H1 (cell line): ENCODE measurements at regions not wholly inside any gene's neighbourhood (a gene's known extent, or its start where the extent isn't known, plus 50 kb on each side); places are given as distances from the start of the nearest gene placed in this dataset.
A peak's percentile ranks its signal among the peaks of the same experiment; 100 is the strongest.

ENCODE experiments used
- EZH2 ChIP-seq: fragments of 200-600 bp; sonication (generic); IDR thresholded peaks from 2 replicates; pipeline ENCODE4 v1.7.1; 2012; ENCODE audit warnings: low read depth, mild to moderate bottlenecking, moderate library complexity, low read length, inconsistent platforms; ENCODE audit not compliant: severe bottlenecking
- GABPA ChIP-seq: IDR thresholded peaks from 2 replicates; pipeline ENCODE4 v1.6.1; 2011; ENCODE audit warnings: mild to moderate bottlenecking, low read length, moderate library complexity, borderline replicate concordance; ENCODE audit not compliant: insufficient read depth
- MAFK ChIP-seq: IDR thresholded peaks from 2 replicates; pipeline ENCODE4 v1.6.1; 2012; ENCODE audit warnings: low read depth, mild to moderate bottlenecking, improper control_type of control experiment, low read length
- POLR2A ChIP-seq, 2 experiments: IDR thresholded peaks; 1 replicate in 1 of 2; 2 replicates in 1 of 2; pipeline ENCODE4 v1.6.1; 2011; ENCODE audit warnings: low read depth in 2 of 2, low read length in 2 of 2, mild to moderate bottlenecking in 2 of 2; ENCODE audit errors: control extremely low read depth in 1 of 2
- RAD21 ChIP-seq, 2 experiments: IDR thresholded peaks in 1 of 2; conservative IDR thresholded peaks in 1 of 2; 2 replicates each; pipeline ENCODE4 v1.6.1; 2011; ENCODE audit warnings: low read depth in 2 of 2, low read length in 2 of 2, improper control_type of control experiment in 1 of 2, inconsistent platforms in 1 of 2, mild to moderate bottlenecking in 1 of 2, moderate library complexity in 1 of 2
- SP1 ChIP-seq: IDR thresholded peaks from 2 replicates; pipeline ENCODE4 v1.6.1; 2011; ENCODE audit warnings: low read depth, low read length
- YY1 ChIP-seq: IDR thresholded peaks from 2 replicates; pipeline ENCODE4 v1.6.1; 2011; ENCODE audit warnings: low read depth, mild to moderate bottlenecking, low read length
- ZNF274 ChIP-seq: IDR thresholded peaks from 2 replicates; pipeline ENCODE4 v1.7.0; 2012; ENCODE audit warnings: low read length, borderline replicate concordance; ENCODE audit errors: extremely low read depth
- TF ChIP-seq, protein P1 (sequence below), 3 experiments: IDR thresholded peaks; 1 replicate in 2 of 3; 2 replicates in 1 of 3; pipeline versions ENCODE4 v1.5.1 to v1.6.1; 2011; ENCODE audit warnings: low read length in 3 of 3, mild to moderate bottlenecking in 3 of 3, inconsistent platforms in 2 of 3, low read depth in 1 of 3, moderate library complexity in 1 of 3; ENCODE audit not compliant: insufficient read depth in 1 of 3; ENCODE audit errors: control extremely low read depth in 1 of 3

DNA sequence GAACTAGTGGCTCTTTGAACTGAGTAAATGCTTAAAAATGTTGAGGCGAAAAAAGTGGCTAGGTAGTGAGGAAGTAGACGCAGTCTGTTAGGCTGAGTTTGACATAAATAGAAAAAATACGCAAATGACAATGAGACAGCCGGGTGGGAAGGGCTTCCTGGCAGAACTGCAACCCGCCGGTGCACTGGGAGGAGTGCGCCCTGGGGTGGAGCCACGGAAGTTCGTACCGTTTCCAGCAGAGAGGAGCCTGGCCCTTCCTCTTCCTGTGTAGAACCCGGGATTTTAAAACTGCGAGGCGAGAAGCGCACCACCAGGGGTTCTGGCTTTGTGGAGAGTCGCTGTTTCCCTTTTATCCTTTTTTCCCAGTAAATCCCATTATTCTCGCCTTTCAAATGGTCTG is 602.6 kb downstream of the PYDC2 start:
- TF ChIP-seq EZH2 (no peak), POLR2A (IDR thresholded peaks at IDR 0.05; ENCODE audit: control extremely low read depth in 1 of 2, low read depth in 2 of 2, low read length in 2 of 2) (no peak), MAFK (no peak), RAD21 (IDR thresholded peaks at IDR 0.05 in 1 of 2, conservative IDR thresholded peaks at IDR 0.05 in 1 of 2; ENCODE audit: low read depth in 2 of 2, low read length in 2 of 2) (no peak; a peak in 1 of 4 replicates), GABPA (no peak), YY1 (no peak), ZNF274 (no peak), SP1 (no peak)
- TF ChIP-seq, protein P1, sequence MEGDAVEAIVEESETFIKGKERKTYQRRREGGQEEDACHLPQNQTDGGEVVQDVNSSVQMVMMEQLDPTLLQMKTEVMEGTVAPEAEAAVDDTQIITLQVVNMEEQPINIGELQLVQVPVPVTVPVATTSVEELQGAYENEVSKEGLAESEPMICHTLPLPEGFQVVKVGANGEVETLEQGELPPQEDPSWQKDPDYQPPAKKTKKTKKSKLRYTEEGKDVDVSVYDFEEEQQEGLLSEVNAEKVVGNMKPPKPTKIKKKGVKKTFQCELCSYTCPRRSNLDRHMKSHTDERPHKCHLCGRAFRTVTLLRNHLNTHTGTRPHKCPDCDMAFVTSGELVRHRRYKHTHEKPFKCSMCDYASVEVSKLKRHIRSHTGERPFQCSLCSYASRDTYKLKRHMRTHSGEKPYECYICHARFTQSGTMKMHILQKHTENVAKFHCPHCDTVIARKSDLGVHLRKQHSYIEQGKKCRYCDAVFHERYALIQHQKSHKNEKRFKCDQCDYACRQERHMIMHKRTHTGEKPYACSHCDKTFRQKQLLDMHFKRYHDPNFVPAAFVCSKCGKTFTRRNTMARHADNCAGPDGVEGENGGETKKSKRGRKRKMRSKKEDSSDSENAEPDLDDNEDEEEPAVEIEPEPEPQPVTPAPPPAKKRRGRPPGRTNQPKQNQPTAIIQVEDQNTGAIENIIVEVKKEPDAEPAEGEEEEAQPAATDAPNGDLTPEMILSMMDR (IDR thresholded peaks at IDR 0.05; ENCODE audit: control extremely low read depth in 1 of 3, insufficient read depth in 1 of 3, low read depth in 1 of 3, low read length in 3 of 3) = peak in 1 of 3 experiments; percentile 4; a peak in 1 of 4 replicates
